Upper lobe of left lung (tissue), 6 donors: ENCODE measurements at regions not wholly inside any gene's neighbourhood (a gene's known extent, or its start where the extent isn't known, plus 50 kb on each side); places are given as distances from the start of the nearest gene placed in this dataset.

Experiments
- ATAC-seq, 2 donors: fragments of 200-7000 bp; cut with Tn5 transposase; one replicate each; pipeline ENCODE4 v1.9.1; 2022; ENCODE audit warnings: mild to moderate bottlenecking in 2 of 2, moderate library complexity in 2 of 2; ENCODE audit not compliant: low FRiP score in 2 of 2
- DNase-seq, 2 donors: peaks; one replicate each; pipeline ENCODE4 v3.0.0-alpha.2; 2019 to 2020
- H3K27ac ChIP-seq, 4 donors: fragments of 200-600 bp; sonication (generic); one replicate each; pipeline ENCODE4 v1.5.1; 2016 to 2019
- H3K27me3 ChIP-seq, 4 donors: fragments of 200-600 bp; sonication (generic); one replicate each; pipeline ENCODE4 v1.5.1; 2017 to 2019
- H3K36me3 ChIP-seq, 4 donors: fragments of 200-600 bp; sonication (generic); one replicate each; pipeline ENCODE4 v1.5.1; 2016 to 2019
- H3K4me1 ChIP-seq, 4 donors: fragments of 200-600 bp; sonication (generic); one replicate each; pipeline ENCODE4 v1.5.1; 2018 to 2019
- H3K4me3 ChIP-seq, 4 donors: fragments of 200-600 bp; sonication (generic); one replicate each; pipeline ENCODE4 v1.5.1; 2017 to 2019; ENCODE audit warnings: mild to moderate bottlenecking in 2 of 4, moderate library complexity in 1 of 4
- H3K9me3 ChIP-seq, 4 donors: fragments of 200-600 bp; sonication (generic); one replicate each; pipeline ENCODE4 v1.5.1; 2018 to 2019
- EP300 ChIP-seq, 4 donors: sonication (generic); formaldehyde crosslinking; IDR thresholded peaks; one replicate each; pipeline ENCODE4 v1.5.1; 2017; ENCODE audit warnings: antibody characterized with exemption in 4 of 4, control low read depth in 2 of 4
- POLR2A ChIP-seq, 4 donors: fragments of 450-650 bp; IDR thresholded peaks; one replicate each; pipeline ENCODE4 v1.5.1; 2016 to 2017; ENCODE audit warnings: antibody characterized with exemption in 4 of 4, mild to moderate bottlenecking in 2 of 4
- POLR2AphosphoS5 ChIP-seq, 2 donors: sonication (generic); formaldehyde crosslinking; IDR thresholded peaks; one replicate each; pipeline ENCODE4 v1.5.1; 2017; ENCODE audit warnings: antibody characterized with exemption in 2 of 2
- WGBS, 2 donors: methylation state at CpG; one replicate each; pipeline ENCODE4 v1.1.5; 2017 to 2018; 5-methylcytosine and 5-hydroxymethylcytosine counted together
- TF ChIP-seq, protein P1 (sequence below), 6 experiments: fragments of 450-650 bp in 4 of 6; fragments of 200-600 bp in 2 of 6; sonication (generic) in 2 of 6; IDR thresholded peaks; one replicate each; pipeline ENCODE4 v1.5.1; 2016 to 2019; ENCODE audit warnings: antibody characterized with exemption in 6 of 6
- donor health status: DM: no; HTN: no; CAD: no; lungs with moderate emphysema.
- donor health status: DM: no; HTN: yes; CAD: no; lungs with severe emphysema.

DNA sequence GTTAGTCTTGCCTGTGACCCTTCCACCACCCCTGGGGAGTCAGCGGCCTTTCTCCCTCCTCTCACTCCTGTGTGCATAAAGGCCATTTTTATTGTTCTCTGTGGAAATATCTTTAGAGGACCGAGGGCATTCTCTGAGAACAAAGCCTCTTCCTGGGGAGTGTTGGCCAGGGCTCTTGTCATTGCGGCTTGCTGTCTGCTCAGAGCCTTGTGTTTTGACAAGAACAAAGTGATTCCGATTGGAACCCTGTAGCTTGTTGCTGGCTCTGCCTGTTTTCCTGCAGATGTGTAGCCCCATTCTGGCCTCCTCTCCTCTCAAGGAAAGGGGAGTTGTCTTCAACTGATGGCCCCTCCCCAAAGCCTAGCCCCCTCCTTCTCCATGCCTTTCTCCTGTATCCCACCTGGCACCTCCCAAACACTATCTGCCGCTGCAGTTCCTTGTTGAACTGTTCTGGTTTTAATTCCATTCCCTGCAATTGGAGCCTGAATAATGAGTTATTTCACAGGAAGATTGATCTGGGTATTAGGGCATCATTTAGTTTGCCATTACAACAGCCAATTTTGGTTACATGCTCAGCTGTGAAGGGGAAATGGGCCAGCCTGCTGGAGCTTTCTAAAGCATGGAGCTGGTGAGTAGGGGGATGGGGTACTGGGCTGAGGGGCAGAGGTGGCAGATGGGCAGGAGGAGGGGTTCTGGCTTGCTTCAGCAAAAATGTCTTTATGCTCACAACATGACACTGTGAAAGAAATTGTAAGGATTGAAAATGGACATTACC is 252.5 kb downstream of the LRFN2 start:
- no peak for ATAC-seq
- Histone ChIP-seq H3K36me3 (no peaks in the 10 kb centered on the region), H3K27me3 (no peaks in the 10 kb centered on the region), H3K4me1 (no peaks in the 10 kb centered on the region), H3K4me3 (no peak overlapping the region), H3K9me3 (no peaks in the 10 kb centered on the region), H3K27ac (no peak overlapping the region)
- TF ChIP-seq POLR2AphosphoS5 (IDR thresholded peaks at IDR 0.05) (no peak), EP300 (IDR thresholded peaks at IDR 0.05) (no peak), POLR2A (IDR thresholded peaks at IDR 0.05) (no peak)
- TF ChIP-seq, protein P1, sequence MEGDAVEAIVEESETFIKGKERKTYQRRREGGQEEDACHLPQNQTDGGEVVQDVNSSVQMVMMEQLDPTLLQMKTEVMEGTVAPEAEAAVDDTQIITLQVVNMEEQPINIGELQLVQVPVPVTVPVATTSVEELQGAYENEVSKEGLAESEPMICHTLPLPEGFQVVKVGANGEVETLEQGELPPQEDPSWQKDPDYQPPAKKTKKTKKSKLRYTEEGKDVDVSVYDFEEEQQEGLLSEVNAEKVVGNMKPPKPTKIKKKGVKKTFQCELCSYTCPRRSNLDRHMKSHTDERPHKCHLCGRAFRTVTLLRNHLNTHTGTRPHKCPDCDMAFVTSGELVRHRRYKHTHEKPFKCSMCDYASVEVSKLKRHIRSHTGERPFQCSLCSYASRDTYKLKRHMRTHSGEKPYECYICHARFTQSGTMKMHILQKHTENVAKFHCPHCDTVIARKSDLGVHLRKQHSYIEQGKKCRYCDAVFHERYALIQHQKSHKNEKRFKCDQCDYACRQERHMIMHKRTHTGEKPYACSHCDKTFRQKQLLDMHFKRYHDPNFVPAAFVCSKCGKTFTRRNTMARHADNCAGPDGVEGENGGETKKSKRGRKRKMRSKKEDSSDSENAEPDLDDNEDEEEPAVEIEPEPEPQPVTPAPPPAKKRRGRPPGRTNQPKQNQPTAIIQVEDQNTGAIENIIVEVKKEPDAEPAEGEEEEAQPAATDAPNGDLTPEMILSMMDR (IDR thresholded peaks at IDR 0.05) = no peak
- 44 to 56% methylated on average over 5 of the region's 5 CpGs for WGBS, 2 donors
- no peak for DNase-seq

DNA sequence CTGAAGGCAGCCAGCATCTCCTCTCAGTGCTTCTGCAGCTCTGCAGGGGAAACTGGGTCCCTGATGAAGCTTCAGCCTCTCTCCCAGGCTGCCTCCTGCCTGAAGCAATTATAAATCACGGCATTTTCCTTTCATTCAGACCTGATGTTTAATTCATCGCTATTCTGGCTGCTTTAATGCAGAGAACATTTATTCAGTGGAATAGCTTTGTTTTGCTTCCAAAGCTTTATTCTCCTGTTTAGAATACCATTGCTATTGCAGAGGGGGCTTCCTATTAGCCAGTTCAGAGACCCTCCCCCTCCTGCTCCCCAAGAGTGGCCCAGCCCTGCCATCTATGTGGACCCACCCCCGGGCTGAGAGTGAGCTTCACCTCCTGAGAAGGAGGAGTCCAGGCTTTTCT is 255.6 kb downstream of the LRFN2 start:
- 70 to 71% methylated on average over 3 of the region's 3 CpGs for WGBS, 2 donors

DNA sequence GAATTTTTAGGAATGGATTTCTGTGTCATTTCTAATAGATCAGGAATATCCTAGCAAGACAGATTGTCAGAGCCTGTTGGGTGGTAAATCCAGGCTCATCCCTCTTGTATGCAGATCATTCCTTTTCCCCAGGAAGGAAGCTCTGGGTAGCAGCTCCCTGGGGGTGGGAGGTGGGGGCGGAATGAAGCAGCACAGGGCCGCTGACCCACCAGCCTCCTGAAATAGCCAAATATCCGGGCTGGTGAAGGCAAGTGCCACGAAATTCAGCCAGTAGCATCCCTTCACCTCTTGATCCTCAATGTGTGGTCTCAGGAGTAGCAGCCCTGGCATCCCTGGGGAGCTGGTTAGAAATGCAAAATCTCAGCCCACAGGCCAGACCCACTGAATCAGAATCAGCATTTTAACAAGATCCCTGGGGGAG is 256.9 kb downstream of the LRFN2 start:
- ATAC-seq = no peak
- H3K27me3 ChIP-seq = no peaks in the 10 kb centered on the region
- no peak for TF ChIP-seq EP300 (IDR thresholded peaks at IDR 0.05)
- no peak for TF ChIP-seq POLR2A (IDR thresholded peaks at IDR 0.05)
- TF ChIP-seq, protein P1 (IDR thresholded peaks at IDR 0.05) = no peak
- TF ChIP-seq POLR2AphosphoS5 (IDR thresholded peaks at IDR 0.05) = no peak

More for the DNA sequence above, 255.6 kb downstream of the LRFN2 start:
- Histone ChIP-seq H3K9me3 (no peaks in the 10 kb centered on the region), H3K27ac (no peak overlapping the region), H3K4me1 (no peaks in the 10 kb centered on the region), H3K27me3 (no peaks in the 10 kb centered on the region), H3K36me3 (no peaks in the 10 kb centered on the region), H3K4me3 (no peak overlapping the region)
- TF ChIP-seq, protein P1 (IDR thresholded peaks at IDR 0.05) = no peak
- TF ChIP-seq POLR2A (IDR thresholded peaks at IDR 0.05) = no peak
- no peak for TF ChIP-seq EP300 (IDR thresholded peaks at IDR 0.05)
- TF ChIP-seq POLR2AphosphoS5 (IDR thresholded peaks at IDR 0.05) = no peak
- DNase-seq (no peak), ATAC-seq (no peak)

DNA sequence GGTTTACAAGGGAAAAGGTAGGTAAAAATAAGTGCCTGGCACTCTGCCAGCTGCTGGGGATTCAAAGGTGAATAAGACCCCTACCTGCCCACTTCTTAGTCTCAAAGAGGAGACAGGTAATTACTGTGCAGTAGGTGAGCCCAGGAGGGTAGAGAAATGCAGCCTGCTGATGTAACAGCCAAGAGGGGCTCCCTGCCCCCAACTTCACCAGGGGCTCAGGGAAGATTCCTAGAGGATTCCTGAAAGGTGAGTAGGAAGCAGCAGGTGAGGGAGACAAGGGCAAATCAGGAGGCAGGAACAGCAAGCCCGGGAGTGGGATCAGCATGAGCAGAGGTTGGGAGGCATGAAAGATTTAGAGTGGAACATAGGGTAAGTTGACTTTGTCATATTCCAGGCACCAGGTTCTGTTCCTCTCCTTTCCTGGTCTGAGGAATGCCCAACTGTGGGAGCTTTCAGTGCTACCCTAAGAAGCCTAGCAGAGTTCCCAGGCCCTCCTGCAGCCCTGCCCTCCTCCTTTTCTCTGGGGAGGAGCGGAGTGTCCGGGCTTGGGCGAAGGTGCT is 258.1 kb downstream of the LRFN2 start:
- Histone ChIP-seq H3K27ac (no peak overlapping the region), H3K9me3 (no peaks in the 10 kb centered on the region), H3K27me3 (no peaks in the 10 kb centered on the region), H3K4me1 (no peaks in the 10 kb centered on the region), H3K4me3 (no peak overlapping the region), H3K36me3 (no peaks in the 10 kb centered on the region)
- WGBS, 2 donors = 23 to 85% methylated on average over 1 to 4 of the region's 4 CpGs
- TF ChIP-seq, protein P1 (IDR thresholded peaks at IDR 0.05) = no peak
- TF ChIP-seq POLR2AphosphoS5 (IDR thresholded peaks at IDR 0.05) (no peak), EP300 (IDR thresholded peaks at IDR 0.05) (no peak), POLR2A (IDR thresholded peaks at IDR 0.05) (no peak)
- no peak for ATAC-seq
- no peak for DNase-seq

More for the DNA sequence above, 256.9 kb downstream of the LRFN2 start:
- Histone ChIP-seq H3K9me3 (no peaks in the 10 kb centered on the region), H3K36me3 (no peaks in the 10 kb centered on the region), H3K4me1 (no peaks in the 10 kb centered on the region), H3K27ac (no peak overlapping the region), H3K4me3 (no peak overlapping the region)
- 10 to 18% methylated on average over 2 to 4 of the region's 4 CpGs for WGBS, 2 donors
- DNase-seq = no peak
